ENCODE measurements at regions not wholly inside any gene's neighbourhood (a gene's known extent, or its start where the extent isn't known, plus 50 kb on each side); places are given as distances from the start of the nearest gene placed in this dataset.
A peak's percentile ranks its signal among the peaks of the same experiment; 100 is the strongest.

DNA sequence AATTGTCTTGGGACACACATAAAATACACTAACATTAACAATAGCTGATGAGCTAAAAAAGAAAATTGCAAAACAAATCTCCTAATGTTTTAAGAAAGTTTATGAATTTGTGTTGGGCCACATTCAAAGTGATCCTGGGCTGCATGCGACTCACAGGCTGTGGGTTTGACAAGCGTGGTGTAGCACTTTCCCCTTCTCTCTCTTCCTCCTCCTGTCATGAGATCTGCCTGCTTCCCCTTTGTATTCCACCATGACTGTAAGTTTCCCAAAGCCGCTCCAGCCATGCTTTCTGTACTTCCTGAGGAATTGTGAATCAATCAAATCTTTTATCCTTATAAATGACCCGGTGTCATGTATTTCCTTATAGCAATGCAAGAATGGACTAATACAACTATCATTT lies 178.0 kb downstream of the TLR4 start:
- Histone ChIP-seq H3K9me3 (replicated peaks) (no peaks in the 10 kb centered on the region), H3K36me3 (no peaks in the 10 kb centered on the region), H3K4me1 (no peaks in the 10 kb centered on the region), H3K27ac (no peak overlapping the region), H3K4me3 (no peak overlapping the region), H3K27me3 (no peaks in the 10 kb centered on the region)
- DNase-seq, result no peak

DNA sequence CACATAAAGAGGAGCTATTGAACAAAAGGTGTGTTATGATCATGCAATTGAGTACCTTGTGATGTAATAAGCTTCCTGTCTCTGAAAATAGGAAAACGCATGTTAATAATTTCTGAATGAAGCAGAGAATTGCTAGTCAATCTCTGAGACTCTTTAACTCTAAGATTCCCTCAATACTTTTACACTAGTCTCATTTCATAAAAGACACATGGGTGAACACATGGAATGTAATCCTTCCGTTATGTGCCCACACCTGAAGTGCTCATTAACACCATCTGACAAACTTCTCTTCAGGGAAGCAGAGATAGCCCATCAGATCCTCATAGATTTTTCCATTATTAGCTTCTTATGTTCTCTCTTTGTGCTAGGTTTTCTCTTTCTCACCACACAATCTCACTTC lies 182.4 kb downstream of the TLR4 start:
- Histone ChIP-seq H3K4me3 (no peak overlapping the region), H3K36me3 (no peaks in the 10 kb centered on the region), H3K27me3 (no peaks in the 10 kb centered on the region), H3K27ac (no peak overlapping the region), H3K9me3 (replicated peaks) (no peaks in the 10 kb centered on the region), H3K4me1 (no peaks in the 10 kb centered on the region; the same call in 1 of the 2 replicates)
- no peak for DNase-seq

DNA sequence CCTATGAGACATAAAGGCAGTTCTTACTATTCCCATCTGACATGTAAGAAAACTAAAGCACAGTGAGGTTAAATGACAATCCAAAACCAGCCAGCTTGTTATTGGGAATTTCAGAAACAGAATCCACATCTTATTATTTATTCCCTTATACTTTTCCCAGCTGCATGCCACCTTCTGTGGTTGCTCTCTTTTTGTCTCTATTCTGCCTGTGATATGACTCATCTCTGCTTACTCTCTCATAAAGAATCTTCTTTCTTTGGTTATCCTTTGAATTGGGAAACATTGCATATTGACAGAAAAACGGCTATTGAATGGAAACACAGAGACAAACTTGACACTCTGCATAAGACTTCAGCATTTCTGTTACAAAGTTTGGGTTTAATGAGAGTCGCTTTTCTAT lies 183.2 kb downstream of the TLR4 start:
- Histone ChIP-seq H3K4me1 (no peaks in the 10 kb centered on the region; the same call in 1 of the 2 replicates), H3K9me3 (replicated peaks) (no peaks in the 10 kb centered on the region), H3K27me3 (no peaks in the 10 kb centered on the region), H3K4me3 (no peak overlapping the region), H3K36me3 (no peaks in the 10 kb centered on the region), H3K27ac (no peak overlapping the region)
- no peak for DNase-seq

DNA sequence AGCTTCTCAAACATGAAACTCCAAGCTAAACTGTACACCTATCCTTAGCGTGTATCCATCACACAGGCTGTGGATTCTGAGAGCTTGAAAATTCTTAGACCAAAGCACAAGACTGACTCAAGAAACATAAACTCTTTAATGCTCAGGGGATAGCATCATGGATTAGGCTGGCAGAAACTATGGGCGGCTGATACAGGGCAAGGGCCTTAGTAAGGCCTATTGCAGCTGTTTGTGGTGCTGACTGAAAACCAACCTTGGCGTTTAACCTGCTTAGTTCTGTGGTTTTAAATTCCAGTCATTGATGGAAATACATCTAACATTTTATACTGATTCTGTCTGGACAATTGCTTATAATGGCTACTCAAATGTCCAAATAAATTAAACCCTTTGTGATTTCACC lies 183.7 kb downstream of the TLR4 start:
- H3K27me3 ChIP-seq, result no peaks in the 10 kb centered on the region
- peak; percentile 9 to 41 for DNase-seq

DNA sequence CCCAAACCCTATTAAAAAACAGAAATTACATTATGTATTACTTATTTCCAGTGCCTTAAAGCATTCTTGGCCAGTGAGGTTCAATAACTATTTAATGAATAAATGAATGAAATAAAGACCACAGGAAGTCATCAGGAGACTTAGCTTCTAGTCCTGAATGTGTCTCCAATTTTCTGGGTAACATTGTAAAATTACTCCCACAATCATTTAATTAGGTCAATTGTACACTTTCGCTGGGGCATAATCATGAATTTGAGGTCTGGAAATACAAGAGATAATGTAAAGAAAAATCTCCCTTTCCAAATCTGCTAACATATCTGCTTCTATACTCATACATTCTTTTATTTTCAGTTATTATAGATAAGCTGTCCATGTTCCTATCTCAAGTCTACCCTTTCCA lies 199.2 kb downstream of the TLR4 start:
- Histone ChIP-seq H3K4me3 (no peak overlapping the region), H3K36me3 (no peaks in the 10 kb centered on the region), H3K27ac (no peak overlapping the region), H3K27me3 (no peaks in the 10 kb centered on the region; the same call in 1 of the 2 replicates), H3K4me1 (no peaks in the 10 kb centered on the region), H3K9me3 (replicated peaks) (no peaks in the 10 kb centered on the region)
- no peak for DNase-seq

More for the DNA sequence above, 183.7 kb downstream of the TLR4 start:
- Histone ChIP-seq H3K9me3 (replicated peaks) (no peaks in the 10 kb centered on the region), H3K27ac (no peak overlapping the region), H3K4me1 (no peaks in the 10 kb centered on the region; the same call in 1 of the 2 replicates), H3K4me3 (no peak overlapping the region), H3K36me3 (no peaks in the 10 kb centered on the region)

DNA sequence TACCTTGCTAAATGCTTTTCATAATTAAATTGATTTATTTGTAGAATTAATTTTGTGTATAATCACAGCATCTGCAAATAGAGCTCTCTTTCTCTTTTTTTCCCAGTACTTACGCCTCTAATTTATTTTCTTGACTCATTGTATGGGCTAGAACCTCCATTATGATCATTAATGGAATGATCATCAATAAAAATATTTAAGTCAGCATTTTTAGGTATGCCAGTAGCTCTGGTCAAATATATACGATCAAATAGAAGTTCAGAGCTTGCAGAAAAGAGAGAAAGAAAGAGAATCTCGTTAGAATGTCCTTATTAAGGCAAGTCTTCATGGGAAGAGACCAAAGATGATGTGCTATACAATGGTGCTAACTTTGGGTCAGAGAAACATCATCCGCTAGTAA lies 202.6 kb downstream of the TLR4 start:
- no peaks in the 10 kb centered on the region for H3K9me3 ChIP-seq (replicated peaks)
- no peaks in the 10 kb centered on the region; the same call in 1 of the 2 replicates for H3K27me3 ChIP-seq
- no peak overlapping the region for H3K27ac ChIP-seq
- no peak for DNase-seq
- H3K4me1 ChIP-seq, result no peaks in the 10 kb centered on the region
- no peak overlapping the region for H3K4me3 ChIP-seq
- no peaks in the 10 kb centered on the region for H3K36me3 ChIP-seq

DNA sequence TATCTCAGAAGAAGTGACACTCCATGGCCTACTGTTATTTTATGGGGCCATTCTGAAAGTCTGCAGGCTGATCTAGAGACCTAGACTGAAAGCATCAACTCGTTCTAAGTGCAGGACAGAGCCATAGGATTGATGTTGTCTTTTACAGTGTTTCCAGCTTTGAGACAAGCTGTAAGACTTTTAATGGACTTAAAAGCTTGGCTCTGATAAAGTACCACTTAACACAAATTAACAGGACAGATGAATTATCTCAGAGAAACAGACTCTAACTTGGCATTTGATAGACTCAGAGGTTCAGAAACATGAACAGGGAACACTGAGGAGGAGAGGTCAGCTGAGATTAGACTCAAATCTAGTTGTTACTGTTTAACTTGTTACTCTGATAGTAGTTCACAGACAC lies 203.2 kb downstream of the TLR4 start:
- Histone ChIP-seq H3K27ac (no peak overlapping the region), H3K4me3 (no peak overlapping the region), H3K36me3 (no peaks in the 10 kb centered on the region), H3K4me1 (no peaks in the 10 kb centered on the region), H3K9me3 (replicated peaks) (no peaks in the 10 kb centered on the region), H3K27me3 (no peaks in the 10 kb centered on the region; the same call in 1 of the 2 replicates)
- no peak for DNase-seq

DNA sequence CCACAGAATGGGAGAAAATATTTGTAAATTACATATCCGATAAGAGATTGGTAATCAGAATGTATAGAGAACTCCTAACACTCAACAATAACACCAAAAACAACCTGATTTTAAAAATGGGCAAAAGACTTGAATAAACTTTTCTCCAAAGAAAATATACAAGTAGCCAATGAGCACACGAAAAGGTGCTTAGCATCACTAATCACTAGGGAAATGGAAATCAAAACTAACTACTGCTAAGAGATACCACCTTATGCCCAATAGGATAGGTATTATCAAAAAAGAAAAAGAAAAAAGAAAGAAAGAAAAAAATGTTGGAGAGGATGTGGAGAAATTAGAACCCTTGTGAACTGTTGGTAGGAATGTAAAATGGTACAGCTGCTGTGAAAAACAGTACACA lies 212.1 kb downstream of the TLR4 start:
- Histone ChIP-seq H3K27ac (no peak overlapping the region), H3K4me3 (no peak overlapping the region), H3K27me3 (no peaks in the 10 kb centered on the region), H3K36me3 (no peaks in the 10 kb centered on the region), H3K4me1 (no peaks in the 10 kb centered on the region), H3K9me3 (replicated peaks) (no peaks in the 10 kb centered on the region)
- DNase-seq, result no peak

DNA sequence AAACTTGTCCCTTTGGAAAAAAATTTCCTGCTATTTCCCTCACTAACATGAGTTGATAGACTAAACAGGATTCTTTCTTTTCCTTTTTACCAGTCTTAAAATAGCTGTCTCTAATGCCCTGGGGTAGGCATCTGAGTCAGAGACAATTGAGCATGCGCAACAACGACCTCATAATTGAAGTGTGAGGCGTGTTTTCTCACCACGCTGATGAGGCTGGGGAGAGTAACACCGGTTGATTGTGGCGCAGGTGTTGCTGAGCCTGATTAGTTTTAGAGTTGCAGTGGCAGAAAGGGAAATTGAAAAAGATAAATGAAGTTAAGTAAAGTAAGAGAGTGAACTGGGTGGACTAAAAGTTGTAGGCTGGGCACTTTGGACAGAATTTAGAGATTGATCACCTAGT lies 213.7 kb downstream of the TLR4 start:
- no peak for DNase-seq
- H3K27ac ChIP-seq, result no peak overlapping the region
- H3K4me1 ChIP-seq, result no peaks in the 10 kb centered on the region
- no peaks in the 10 kb centered on the region for H3K27me3 ChIP-seq
- no peaks in the 10 kb centered on the region for H3K36me3 ChIP-seq
- no peak overlapping the region for H3K4me3 ChIP-seq
- no peaks in the 10 kb centered on the region for H3K9me3 ChIP-seq (replicated peaks)

DNA sequence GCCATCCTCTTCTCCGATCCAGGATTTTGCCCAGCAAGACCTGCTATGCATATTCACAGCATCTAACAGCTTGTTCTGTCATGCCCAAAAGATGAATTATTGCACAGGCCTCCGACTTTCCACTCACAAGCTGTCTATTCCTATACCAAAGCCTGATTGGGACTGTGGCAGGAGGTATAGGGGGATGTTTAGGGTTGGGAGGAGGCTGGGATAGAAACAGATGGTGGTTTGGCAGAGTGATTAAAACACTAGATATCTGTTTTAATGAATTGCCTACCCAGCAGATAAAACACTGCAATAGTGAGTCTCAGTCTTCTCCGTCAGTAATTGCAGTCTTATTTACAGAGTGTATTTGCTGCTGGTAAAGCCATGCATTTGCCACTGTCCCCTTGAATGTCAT lies 215.3 kb downstream of the TLR4 start:
- Histone ChIP-seq H3K27me3 (no peaks in the 10 kb centered on the region), H3K36me3 (no peaks in the 10 kb centered on the region), H3K4me3 (no peak overlapping the region), H3K27ac (no peak overlapping the region), H3K9me3 (replicated peaks) (no peaks in the 10 kb centered on the region), H3K4me1 (no peaks in the 10 kb centered on the region)
- no peak for DNase-seq

DNA sequence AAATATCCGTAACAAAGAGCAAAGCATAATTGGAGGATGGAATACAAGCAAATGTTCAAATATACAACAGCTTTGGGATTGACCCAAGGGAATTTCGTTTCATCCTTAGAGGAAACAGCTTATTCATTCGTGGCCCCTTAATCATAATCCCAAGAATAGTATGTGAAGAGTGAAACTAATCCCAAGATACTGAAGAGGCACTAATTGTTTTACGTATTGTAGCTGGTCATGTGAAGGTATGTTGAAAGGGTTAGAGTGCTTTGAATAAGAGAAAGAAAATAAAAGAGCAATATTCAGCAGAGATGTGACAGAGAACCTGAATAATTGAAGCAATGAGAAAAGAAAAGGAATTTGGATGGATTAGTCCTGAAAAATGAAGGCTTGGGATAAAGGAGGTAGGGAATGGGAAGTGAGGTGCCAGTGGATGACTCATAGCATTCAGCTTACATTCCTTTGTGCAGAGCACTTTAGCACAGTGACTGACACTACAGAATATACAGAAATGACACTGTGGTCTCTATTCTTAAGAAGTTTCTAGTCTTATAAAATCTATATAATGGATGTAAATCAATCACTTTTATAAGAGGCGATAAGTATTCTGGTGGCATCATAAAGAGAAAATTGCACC lies 221.9 kb downstream of the TLR4 start:
- H3K27ac ChIP-seq, result no peak overlapping the region
- H3K9me3 ChIP-seq (replicated peaks), result 0 out of 2 replicates have a peak, but pooled peaks cover 3% of the 10 kb centered on the region
- H3K27me3 ChIP-seq, result no peaks in the 10 kb centered on the region
- H3K4me1 ChIP-seq, result no peaks in the 10 kb centered on the region; the same call in 1 of the 2 replicates
- no peak for DNase-seq
- no peak overlapping the region for H3K4me3 ChIP-seq
- no peaks in the 10 kb centered on the region for H3K36me3 ChIP-seq

DNA sequence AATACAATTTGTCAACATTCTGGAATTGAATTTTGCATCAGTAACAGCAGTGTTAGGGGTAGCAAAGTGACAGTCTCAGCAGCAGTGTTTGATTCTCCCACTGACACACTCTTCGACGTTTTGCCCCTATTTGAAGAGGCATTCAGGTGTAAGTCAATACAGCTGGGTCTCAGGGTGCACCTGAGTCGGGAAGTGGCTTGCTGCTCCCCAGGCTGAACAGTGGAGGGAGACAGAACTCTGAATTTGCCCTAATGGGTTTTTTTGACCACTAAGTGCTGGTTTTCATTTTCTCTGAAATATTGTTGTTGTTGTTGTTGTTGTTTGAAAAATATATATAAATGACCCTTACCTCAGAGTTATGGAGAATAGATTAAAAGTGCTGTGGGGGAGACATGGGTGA lies 223.2 kb downstream of the TLR4 start:
- H3K36me3 ChIP-seq, result no peaks in the 10 kb centered on the region

DNA sequence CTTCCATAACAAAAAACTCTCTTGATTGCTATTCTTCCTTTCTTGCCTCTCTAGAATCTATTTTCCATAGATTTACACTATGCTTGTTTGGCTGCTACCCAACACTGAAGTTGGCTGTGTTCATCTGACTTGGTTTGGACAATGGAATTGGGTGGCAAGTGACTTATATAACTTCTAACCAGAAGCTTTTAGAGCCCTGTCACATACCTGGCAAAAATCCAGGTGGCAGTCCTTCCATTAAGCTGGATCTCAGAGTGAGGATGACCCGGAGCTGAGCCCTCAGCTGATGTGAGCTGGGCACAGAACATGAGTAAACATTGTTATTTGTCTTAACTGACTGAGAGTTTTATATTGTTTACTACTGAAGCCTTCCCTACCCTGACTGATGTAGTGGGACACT lies 225.7 kb downstream of the TLR4 start:
- Histone ChIP-seq H3K4me1 (no peaks in the 10 kb centered on the region; the same call in 1 of the 2 replicates), H3K27me3 (no peaks in the 10 kb centered on the region), H3K27ac (no peak overlapping the region), H3K4me3 (no peak overlapping the region), H3K9me3 (replicated peaks) (0 out of 2 replicates have a peak, but pooled peaks cover 3% of the 10 kb centered on the region), H3K36me3 (no peaks in the 10 kb centered on the region)
- DNase-seq, result no peak

More for the DNA sequence above, 223.2 kb downstream of the TLR4 start:
- Histone ChIP-seq H3K4me3 (no peak overlapping the region), H3K27me3 (no peaks in the 10 kb centered on the region), H3K9me3 (replicated peaks) (0 out of 2 replicates have a peak, but pooled peaks cover 3% of the 10 kb centered on the region), H3K4me1 (no peaks in the 10 kb centered on the region; the same call in 1 of the 2 replicates), H3K27ac (no peak overlapping the region)
- DNase-seq, result no peak

DNA sequence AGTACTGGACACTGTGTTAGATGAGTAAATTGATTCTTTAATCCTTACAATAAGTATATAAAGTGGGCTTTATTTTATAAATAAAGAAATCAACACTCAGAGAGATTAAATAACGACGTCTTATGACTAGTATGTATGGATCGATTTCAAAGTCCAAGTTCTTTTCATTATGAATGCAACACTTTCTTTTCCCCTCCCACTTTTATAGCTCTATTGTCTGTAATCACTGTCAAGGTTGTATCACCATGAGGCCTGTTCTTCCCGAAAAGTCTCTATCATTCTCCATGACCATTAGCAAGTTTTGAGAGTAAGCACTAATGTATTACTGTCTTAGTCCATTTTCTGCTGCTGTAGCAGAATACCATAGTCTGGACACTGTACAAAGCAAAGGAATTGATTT lies 228.4 kb downstream of the TLR4 start:
- no peaks in the 10 kb centered on the region for H3K4me1 ChIP-seq
- H3K4me3 ChIP-seq, result no peak overlapping the region
- H3K27me3 ChIP-seq, result no peaks in the 10 kb centered on the region
- H3K27ac ChIP-seq, result no peak overlapping the region
- H3K36me3 ChIP-seq, result no peaks in the 10 kb centered on the region
- no peak for DNase-seq
- no peaks in the 10 kb centered on the region for H3K9me3 ChIP-seq (replicated peaks)

DNA sequence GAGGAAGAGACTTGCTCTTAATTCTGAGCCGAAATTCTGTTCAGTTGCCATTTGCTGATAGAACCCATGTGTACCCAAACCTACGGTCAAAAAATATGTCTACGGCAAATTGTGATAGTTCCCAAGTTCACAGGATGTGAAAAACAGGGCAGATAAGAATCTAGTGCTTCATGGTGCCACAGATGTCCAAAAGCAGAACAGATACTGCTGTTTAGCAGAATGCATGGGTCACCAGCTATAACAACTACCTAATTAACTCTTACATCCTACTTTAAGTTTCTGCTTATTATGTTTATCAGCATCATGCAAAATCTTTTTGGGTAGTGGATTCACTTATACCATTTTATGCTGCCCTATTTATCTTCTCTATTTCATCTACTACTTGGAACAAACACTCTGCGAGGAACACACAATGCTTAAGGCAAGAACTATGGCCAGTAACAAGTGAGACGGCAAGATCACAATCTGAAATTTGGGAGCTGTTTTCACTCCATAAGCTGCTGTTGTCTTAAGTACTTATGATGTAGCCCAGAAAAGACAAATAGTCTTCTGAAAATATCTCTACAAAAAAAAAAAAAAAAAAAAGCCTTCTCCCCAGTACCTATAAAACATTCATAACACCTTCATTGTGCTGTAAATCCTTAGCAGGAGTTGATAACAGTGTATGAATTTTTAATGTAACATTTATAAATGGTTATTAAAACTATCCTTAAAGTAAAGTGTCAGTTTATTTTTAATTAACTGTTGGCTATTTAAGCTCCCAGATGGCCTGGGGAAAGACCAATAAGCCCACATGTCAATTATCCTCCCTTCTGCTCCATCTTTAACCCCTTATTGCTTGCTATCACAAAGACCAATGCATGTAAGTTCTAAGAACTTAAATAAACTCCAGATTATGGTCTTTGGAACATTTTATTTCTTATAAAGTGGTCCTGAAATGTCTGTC lies 232.3 kb downstream of the TLR4 start:
- Histone ChIP-seq H3K4me3 (no peak overlapping the region), H3K4me1 (no peaks in the 10 kb centered on the region; the same call in 1 of the 2 replicates), H3K9me3 (replicated peaks) (no peaks in the 10 kb centered on the region), H3K36me3 (no peaks in the 10 kb centered on the region), H3K27ac (no peak overlapping the region), H3K27me3 (no peaks in the 10 kb centered on the region)
- DNase-seq, result no peak
